ENCODE measurements at regions not wholly inside any gene's neighbourhood (a gene's known extent, or its start where the extent isn't known, plus 50 kb on each side); places are given as distances from the start of the nearest gene placed in this dataset.

DNA sequence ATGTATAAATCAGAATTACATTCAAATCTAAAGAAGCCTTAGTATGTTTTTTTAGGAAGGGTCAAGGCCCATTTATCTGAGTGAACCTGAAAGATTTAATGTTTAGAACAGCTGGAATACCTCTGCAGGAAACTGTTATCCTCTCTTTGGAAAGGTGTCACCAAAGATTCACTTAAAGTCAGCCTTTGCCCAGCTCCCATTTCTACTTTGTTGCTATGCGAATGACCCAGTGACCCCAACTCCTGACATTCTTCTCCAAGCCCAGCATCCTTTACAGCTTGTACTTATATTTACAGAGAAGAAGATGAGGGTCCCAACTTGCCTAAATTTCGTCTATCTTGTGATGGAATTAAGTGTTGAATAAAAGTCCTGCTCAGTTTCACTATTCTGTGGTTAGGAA lies 1198.6 kb downstream of the CDH12 start:
- DNase-seq = no peak
- no peaks in the 10 kb centered on the region for H3K4me1 ChIP-seq
- intact Hi-C loops (cut with DNase I; ENCODE audit: low total_unique reads) = no loop called here
- no peak overlapping the region for H3K4me3 ChIP-seq
- H3K27me3 ChIP-seq = no peaks in the 10 kb centered on the region
- H3K36me3 ChIP-seq = no peaks in the 10 kb centered on the region
- H3K9me3 ChIP-seq = no peaks in the 10 kb centered on the region
- H3K27ac ChIP-seq = no peak overlapping the region
- TF ChIP-seq, protein P1, sequence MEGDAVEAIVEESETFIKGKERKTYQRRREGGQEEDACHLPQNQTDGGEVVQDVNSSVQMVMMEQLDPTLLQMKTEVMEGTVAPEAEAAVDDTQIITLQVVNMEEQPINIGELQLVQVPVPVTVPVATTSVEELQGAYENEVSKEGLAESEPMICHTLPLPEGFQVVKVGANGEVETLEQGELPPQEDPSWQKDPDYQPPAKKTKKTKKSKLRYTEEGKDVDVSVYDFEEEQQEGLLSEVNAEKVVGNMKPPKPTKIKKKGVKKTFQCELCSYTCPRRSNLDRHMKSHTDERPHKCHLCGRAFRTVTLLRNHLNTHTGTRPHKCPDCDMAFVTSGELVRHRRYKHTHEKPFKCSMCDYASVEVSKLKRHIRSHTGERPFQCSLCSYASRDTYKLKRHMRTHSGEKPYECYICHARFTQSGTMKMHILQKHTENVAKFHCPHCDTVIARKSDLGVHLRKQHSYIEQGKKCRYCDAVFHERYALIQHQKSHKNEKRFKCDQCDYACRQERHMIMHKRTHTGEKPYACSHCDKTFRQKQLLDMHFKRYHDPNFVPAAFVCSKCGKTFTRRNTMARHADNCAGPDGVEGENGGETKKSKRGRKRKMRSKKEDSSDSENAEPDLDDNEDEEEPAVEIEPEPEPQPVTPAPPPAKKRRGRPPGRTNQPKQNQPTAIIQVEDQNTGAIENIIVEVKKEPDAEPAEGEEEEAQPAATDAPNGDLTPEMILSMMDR (IDR thresholded peaks at IDR 0.05) = no peak

DNA sequence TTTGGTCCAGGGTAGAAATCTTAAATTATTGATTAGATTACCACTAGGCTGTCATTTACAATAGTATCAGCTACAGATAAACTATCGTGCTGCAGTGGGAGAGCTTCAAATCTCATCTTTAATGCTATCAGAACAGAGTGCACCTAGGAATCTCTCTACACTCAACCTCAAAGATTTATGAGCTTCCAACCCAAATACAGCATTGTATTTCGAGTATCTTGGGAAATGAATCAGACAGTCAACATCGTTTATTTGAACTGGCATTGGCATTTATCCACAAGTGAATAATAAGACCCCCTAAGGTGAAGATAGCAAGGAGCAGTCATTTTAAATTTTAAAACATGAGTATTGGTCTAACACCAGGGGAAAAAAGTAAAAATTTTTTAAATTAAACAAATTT lies 1203.2 kb downstream of the CDH12 start:
- H3K27me3 ChIP-seq = no peaks in the 10 kb centered on the region
- intact Hi-C loops (cut with DNase I; ENCODE audit: low total_unique reads) = no loop called here
- TF ChIP-seq, protein P1 (IDR thresholded peaks at IDR 0.05) = no peak
- no peaks in the 10 kb centered on the region for H3K36me3 ChIP-seq
- no peak overlapping the region for H3K4me3 ChIP-seq
- H3K9me3 ChIP-seq = no peaks in the 10 kb centered on the region
- no peak for DNase-seq
- no peak overlapping the region for H3K27ac ChIP-seq
- no peaks in the 10 kb centered on the region for H3K4me1 ChIP-seq

DNA sequence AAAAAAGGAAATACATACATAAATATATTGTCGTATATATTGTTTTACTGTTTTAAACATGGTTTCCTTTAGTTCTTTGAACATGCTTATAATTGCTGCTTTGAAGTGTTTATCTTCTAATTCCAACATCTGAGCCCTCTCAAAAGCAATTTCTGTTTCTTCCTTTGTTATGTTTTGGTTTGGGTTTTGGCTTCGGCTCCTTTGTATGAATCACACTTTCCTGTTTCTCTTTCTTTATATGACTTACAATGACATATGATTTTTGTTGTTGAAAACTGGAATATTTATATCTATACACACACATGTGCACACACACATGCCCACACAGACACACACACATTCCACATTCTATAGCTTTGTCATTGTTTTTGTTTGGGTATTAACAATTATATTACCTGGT lies 1206.7 kb downstream of the CDH12 start:
- no peak overlapping the region for H3K4me3 ChIP-seq
- no peak overlapping the region for H3K27ac ChIP-seq
- H3K9me3 ChIP-seq = no peaks in the 10 kb centered on the region
- DNase-seq = no peak
- TF ChIP-seq, protein P1 (IDR thresholded peaks at IDR 0.05) = no peak
- H3K36me3 ChIP-seq = no peaks in the 10 kb centered on the region
- H3K4me1 ChIP-seq = no peaks in the 10 kb centered on the region
- H3K27me3 ChIP-seq = no peaks in the 10 kb centered on the region
- intact Hi-C loops (cut with DNase I; ENCODE audit: low total_unique reads) = no loop called here

DNA sequence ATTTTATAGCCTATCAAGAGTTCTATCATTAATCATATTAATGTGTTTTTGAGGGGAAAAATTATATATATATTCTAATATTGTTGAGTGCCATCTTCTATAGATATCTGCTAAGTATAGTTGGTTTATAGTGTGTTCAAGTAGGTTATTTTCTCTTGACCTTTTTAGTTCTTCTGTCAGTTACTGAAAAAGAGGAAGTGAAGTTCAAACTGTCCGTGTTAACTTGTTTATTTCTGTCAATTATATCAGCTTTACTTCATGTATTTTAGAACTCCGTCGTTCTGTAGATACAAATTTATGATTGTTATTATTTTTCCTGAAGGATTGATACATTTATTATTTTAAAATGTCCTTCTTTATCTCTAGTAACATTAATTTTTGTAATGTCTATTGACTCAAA lies 1209.1 kb downstream of the CDH12 start:
- Histone ChIP-seq H3K9me3 (no peaks in the 10 kb centered on the region), H3K36me3 (no peaks in the 10 kb centered on the region), H3K4me1 (no peaks in the 10 kb centered on the region), H3K4me3 (no peak overlapping the region), H3K27me3 (no peaks in the 10 kb centered on the region), H3K27ac (no peak overlapping the region)
- TF ChIP-seq, protein P1 (IDR thresholded peaks at IDR 0.05) = no peak
- no peak for DNase-seq
- intact Hi-C loops (cut with DNase I; ENCODE audit: low total_unique reads) = no loop called here

DNA sequence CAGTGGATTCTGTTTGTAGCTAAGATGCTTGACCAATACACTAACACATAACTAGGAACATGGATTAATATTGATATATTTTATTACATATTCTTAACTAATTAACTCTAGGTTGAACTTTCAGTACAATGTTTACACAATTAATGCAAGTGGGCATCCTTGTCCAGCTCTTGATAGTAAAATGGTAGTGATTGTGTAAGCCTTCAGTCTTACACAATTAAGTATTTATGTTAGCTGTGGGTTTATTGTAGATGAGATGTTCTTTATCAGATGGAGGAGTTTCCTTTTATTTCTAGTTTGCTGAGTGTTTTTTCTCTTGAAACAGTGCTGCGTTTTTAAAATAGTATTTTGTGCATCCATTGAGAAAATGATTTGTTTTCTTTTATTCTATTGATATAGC lies 1210.8 kb downstream of the CDH12 start:
- TF ChIP-seq, protein P1 (IDR thresholded peaks at IDR 0.05) = no peak
- Histone ChIP-seq H3K36me3 (no peaks in the 10 kb centered on the region), H3K9me3 (no peaks in the 10 kb centered on the region), H3K27me3 (no peaks in the 10 kb centered on the region), H3K4me1 (no peaks in the 10 kb centered on the region), H3K4me3 (no peak overlapping the region), H3K27ac (no peak overlapping the region)
- DNase-seq = no peak
- intact Hi-C loops (cut with DNase I; ENCODE audit: low total_unique reads) = no loop called here

DNA sequence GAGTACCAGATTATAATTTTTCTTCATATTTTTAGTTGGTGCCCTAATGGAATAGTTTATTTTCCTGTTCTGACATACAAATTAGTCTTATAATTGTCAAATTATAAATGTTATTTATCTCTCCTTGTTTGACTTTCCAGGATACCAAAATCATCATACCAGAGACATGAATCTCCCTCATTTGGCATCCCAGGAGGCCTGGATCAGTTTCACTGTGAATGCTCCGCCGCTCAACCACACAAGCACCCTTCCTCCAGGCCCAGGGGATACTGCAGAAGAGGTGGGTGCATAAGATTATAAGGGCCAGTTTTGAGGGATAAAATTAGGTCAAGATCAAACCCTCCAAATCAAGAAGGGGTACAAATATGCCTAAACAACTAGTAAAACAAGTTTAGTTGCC lies 1229.3 kb downstream of the CDH12 start:
- DNase-seq = no peak
- intact Hi-C loops (cut with DNase I; ENCODE audit: low total_unique reads) = no loop called here
- Histone ChIP-seq H3K9me3 (peaks cover 0 to 5% (median 0%) of the 10 kb centered on the region in 3 donors), H3K27me3 (no peaks in the 10 kb centered on the region), H3K4me3 (no peak overlapping the region), H3K36me3 (no peaks in the 10 kb centered on the region), H3K4me1 (no peaks in the 10 kb centered on the region), H3K27ac (no peak overlapping the region)
- TF ChIP-seq, protein P1 (IDR thresholded peaks at IDR 0.05) = no peak

All from tibial artery (tissue), 4 donors.